Epithelial cell of esophagus (primary cell): ENCODE measurements at regions not wholly inside any gene's neighbourhood (a gene's known extent, or its start where the extent isn't known, plus 50 kb on each side); places are given as distances from the start of the nearest gene placed in this dataset.
"Not testable (repeated sequence)": the region's sequence is repeated elsewhere in the genome, so short reads cannot be mapped to it uniquely, and the experiment has no call there.

Experiments used
- DNase-seq: peaks from one replicate; pipeline ENCODE4 v3.0.0; 2010; ENCODE audit warnings: low read depth
- H3K4me3 ChIP-seq: 2 replicates; pipeline ENCODE4 v1.5.1; 2011; ENCODE audit warnings: mild to moderate bottlenecking, low read length, control low read depth
- TF ChIP-seq, protein P1 (sequence below): IDR thresholded peaks from 2 replicates; pipeline ENCODE4 v1.5.1; 2011; ENCODE audit warnings: low read depth, mild to moderate bottlenecking, low read length, control low read depth, inconsistent platforms; ENCODE audit not compliant: insufficient read depth; ENCODE audit errors: missing control alignments

DNA sequence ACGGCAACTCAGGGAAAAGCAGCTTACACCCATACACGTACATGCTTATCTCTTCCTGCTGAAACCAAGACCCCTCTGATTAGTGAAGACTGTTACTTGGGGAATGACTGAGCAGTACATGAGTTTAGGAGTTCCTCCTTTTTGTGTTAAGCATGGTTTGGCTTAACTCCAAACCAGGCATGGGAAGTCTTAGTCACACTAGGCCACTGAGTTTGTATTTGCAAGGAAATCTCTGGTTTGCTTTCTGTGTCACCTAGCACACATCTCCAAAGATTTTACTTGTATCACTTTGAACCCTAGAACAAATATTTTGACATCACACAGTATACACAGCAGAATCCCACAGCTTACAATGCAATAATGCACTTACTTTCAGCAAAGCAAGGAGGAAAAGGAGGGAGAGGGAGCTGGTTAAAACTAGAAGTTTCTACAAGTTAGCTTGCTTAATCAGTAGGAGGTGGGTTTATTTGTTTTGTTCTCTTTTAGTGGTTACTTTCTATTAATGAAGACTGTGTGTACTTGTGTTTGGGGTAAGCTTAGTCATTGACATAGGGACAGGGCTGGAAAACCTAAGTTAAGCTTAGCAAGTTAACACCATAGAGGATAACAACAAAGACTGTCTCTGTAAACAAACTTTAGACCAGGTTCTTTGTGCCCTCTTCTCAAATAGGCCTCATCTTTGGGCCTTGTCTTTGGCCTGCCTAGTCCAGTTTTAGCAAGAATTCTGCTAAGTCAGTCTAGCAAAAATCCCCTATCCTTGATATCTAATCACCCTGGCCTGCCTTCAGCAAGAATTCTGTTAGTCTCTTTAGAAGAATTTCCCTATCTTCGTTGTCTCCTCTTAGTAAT is 219.4 kb downstream of the MREG start:
- H3K4me3 ChIP-seq, result no peak overlapping the region
- peak; percentile 92 for DNase-seq
- TF ChIP-seq, protein P1, sequence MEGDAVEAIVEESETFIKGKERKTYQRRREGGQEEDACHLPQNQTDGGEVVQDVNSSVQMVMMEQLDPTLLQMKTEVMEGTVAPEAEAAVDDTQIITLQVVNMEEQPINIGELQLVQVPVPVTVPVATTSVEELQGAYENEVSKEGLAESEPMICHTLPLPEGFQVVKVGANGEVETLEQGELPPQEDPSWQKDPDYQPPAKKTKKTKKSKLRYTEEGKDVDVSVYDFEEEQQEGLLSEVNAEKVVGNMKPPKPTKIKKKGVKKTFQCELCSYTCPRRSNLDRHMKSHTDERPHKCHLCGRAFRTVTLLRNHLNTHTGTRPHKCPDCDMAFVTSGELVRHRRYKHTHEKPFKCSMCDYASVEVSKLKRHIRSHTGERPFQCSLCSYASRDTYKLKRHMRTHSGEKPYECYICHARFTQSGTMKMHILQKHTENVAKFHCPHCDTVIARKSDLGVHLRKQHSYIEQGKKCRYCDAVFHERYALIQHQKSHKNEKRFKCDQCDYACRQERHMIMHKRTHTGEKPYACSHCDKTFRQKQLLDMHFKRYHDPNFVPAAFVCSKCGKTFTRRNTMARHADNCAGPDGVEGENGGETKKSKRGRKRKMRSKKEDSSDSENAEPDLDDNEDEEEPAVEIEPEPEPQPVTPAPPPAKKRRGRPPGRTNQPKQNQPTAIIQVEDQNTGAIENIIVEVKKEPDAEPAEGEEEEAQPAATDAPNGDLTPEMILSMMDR, result no peak

DNA sequence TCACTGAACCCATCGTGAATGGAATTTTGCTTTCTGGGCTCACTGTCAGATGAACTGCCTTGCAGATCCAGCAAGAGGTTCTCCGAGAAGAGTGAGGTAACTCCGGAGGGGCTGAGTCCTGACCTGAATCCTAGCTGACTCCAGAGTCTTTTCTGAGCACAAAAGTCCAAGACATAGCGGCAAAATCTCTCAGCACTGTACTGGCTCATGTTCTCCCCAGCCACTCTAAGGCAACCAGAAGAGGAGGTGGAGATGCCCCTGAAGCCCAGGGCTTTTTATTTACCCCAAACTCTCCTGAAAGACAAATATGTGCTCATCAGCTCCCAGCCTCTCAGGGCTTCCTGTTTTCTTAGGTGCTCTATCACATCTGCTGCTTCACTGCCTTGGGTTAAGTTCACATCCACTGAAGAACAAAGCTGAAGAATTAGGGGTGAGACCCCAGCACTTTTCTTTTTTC is 221.8 kb downstream of the MREG start:
- no peak for DNase-seq
- H3K4me3 ChIP-seq, result no peak overlapping the region
- TF ChIP-seq, protein P1, result no peak

DNA sequence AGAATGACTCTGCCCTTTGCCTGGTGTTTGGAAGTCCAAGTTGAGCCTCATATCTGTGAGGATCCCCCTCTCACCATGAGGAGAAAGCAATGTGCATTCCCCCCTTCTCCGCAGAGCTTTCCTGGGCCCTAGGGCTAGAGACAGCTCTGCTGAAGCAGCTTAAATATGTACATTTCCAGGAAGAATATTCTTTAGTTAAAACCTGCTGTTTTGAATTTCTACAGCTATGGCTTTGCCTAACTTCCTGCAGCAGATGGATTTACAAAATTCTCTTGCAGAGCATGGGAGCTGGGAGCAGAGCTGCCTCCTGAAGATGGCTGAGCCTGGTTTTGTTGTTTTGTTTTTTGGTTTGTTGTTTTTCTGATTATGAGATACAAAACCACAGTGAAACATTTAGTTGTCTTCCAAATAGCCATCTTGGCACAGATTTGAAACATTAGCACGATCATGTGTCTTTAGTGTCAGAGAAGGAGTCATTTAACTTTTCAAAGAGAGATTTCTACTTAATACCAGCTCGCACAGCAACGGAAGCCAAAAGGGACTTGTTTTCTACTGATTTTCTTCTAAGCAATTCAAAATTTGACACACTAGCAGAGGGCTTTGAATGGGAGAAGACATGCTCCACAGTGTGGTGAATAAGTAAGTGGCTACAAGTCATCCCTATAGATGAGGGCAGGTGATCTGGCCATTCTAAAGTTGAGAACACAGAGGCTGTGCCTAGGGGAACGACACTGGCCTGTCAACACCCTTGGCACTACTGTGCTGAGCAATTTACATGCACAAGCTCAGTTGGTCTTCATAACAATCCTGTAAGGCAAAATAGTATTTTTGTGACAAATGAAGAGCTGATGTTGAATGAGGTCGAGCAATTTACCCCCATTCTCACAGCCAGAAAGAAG is 222.6 kb downstream of the MREG start:
- TF ChIP-seq, protein P1, result no peak
- no peak for DNase-seq

GRCh38 chr2:215787565-215788178 is 225.7 kb downstream of the MREG start:
- no peak for DNase-seq
- H3K4me3 ChIP-seq, result no peak overlapping the region
- TF ChIP-seq, protein P1, result no peak

More for the DNA sequence above, 222.6 kb downstream of the MREG start:
- no peak overlapping the region for H3K4me3 ChIP-seq

GRCh38 chr2:215787025-215787424 is 226.3 kb downstream of the MREG start:
- no peak for DNase-seq
- TF ChIP-seq, protein P1, result no peak
- no peak overlapping the region for H3K4me3 ChIP-seq

DNA sequence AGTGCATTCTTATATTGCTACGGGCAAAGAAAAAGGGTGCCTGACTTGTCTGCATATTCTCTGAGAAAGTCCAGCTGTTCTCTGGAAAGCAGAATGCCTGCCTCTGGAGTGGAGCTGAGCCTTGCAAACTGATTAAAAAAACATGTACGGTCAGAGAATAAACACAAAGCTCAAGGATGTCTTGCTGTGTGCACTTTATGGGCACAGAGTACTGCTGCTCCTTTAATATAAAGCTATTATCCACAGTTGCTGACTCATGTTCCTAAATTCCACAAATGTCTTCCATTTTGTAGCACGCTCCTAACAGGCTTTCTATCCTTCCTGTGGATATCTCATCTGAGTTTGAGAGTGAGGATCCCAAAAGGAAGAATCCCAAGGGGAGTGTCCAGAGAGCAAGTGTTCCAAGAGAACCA is 229.0 kb downstream of the MREG start:
- H3K4me3 ChIP-seq, result no peak overlapping the region
- TF ChIP-seq, protein P1, result no peak
- DNase-seq, result no peak

DNA sequence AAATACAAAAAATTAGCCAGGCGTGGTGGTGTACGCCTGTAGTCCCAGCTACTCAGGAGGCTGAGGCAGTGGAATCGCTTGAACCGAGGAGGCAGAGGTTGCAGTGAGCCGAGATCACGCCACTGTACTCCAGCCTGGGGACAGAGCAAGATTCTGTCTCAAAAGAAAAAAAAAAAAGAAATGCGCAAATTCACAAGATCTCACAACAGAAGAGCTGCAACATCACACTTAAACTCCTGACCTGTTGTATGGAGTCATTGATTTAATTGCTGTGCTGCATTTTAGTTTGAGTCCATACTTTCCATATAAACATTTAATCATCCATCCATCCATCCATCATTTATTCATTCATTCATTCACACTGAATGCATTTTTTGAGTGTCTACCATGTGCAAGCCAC is 229.7 kb downstream of the MREG start:
- not testable (repeated sequence) for DNase-seq, H3K4me3 ChIP-seq
